Activated CD4-positive, alpha-beta T cell treated with anti-CD3 and anti-CD28 coated beads, Interleukin-2, amount 50 U/mL, for 4 hours (primary cell): ENCODE measurements at regions not wholly inside any gene's neighbourhood (a gene's known extent, or its start where the extent isn't known, plus 50 kb on each side); places are given as distances from the start of the nearest gene placed in this dataset.
"Not testable (repeated sequence)": the region's sequence is repeated elsewhere in the genome, so short reads cannot be mapped to it uniquely, and the experiment has no call there.

Source experiments
- DNase-seq, 2 experiments: peaks; one replicate each; pipeline ENCODE4 v3.0.0-alpha.2; 2020

DNA sequence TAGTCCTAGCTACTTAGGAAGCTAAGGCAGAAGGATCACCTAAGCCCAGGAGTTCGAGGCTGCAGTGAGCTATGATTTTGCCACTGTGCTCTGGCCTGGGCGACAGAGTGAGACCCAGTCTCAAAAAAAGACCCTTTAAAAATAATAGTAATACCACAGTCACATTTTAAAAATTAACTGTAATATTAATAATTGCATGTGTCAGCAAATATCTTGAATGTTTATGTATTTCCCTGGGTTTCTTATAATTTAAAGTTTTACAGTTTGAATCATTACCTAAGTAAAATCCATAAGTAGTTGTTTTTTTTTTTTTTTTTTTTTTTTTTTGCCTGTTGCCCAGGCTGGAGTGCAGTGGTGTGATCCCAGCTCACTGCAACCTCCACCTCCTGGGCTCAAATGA lies 69.2 kb downstream of the LYZL2 start:
- no peak for DNase-seq

DNA sequence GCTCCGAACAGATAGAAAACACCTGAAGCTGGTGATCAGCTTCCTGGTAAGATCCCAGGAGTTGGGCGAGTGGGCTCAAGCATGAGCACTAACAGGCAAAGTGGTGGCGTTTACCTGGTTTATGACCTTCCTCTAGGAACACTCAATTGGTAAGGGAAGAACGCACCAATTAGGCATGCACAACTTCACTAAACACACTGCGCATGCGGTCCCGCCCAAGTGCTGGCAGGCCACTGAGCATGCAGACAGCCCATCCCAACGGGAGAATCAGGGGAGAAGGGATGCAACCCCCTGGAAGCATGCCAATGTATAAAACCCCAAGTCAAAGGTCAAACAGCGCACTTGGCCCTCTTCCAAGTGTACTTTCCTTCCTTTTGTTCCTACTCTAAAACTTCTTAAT lies 70.4 kb downstream of the LYZL2 start:
- no peak for DNase-seq

- no peak for DNase-seq
Measured at GRCh38 chr10:30558411-30558810, 71.1 kb downstream of the LYZL2 start.

DNA sequence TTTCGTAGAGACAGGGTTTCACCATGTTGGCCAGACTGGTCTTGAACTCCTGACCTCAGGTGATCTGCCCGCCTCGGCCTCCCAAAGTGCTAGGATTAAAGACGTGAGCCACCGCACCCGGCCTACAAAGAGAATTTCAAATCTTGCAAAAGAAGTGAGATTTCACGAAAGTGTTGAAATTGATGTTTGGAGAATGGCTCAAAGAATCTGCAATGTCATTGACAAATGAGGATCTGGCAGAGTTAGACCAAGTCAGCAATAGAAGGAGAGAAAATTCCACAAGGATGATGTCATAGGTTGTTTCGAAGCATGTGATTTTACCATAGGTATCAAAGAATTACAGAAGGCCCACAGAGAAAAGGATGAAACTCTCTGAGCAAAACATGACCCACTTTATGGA lies 71.7 kb downstream of the LYZL2 start:
- no peak for DNase-seq

GRCh38 chr10:30556189-30556588 lies 73.4 kb downstream of the LYZL2 start:
- no peak for DNase-seq

DNA sequence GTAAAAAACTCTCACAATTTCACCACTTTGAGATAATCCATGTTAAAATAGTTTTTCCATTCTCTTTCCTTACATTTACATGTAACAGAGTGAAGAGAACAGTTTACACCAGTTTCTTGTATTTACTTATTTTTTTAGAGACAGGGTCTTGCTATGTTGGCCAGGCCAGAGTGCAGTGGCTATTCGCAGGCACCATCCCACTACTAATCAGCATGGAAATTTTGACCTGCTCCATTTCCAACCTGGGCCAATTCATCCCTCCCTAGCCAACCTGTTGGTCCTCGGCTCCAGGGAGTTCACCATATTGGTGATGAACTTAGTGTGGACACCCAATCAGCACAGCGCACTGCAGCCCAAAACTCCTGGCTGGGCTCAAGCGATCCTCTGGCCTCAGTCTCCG lies 74.1 kb downstream of the LYZL2 start:
- no peak for DNase-seq

- DNase-seq = no peak
Measured at GRCh38 chr10:30554440-30554825, 75.1 kb downstream of the LYZL2 start.

DNA sequence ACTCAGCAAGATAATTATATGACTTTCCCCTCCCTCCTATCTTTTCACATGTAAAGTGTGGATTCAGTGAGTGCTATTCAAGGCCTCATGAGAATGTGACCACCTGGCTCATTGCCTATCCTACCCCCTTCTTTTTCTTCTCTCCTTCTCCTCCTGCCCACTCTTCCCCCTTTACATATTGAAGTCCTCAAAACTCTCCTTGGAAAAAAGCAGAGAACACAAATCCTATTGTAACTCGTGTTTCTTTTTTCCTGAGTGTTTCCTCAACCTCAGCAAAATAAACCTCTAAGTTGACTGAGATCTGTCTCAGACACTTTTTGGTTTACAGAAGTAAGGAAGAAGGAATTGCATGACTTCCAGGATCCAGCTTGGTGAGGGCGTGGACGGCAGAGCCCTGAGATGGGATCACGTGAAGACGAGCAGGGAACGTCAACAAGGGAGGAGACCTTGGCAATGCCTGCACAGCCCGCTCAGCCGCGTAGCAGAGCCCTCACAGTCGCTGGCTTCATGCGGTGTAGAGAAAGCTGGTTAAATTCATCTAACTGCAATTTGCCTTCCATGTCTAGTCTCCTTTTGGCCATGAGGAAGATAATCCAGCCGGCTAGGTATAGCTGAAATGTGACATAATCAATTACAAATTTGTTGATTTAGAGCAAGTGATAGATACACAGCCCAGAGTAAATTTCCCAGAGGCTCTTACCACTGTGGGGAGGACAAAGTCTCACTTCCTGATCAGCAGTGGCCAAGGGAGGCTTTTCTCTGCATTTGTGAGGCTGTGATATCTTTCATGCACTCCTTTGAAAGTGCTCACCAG lies 75.7 kb downstream of the LYZL2 start:
- no peak for DNase-seq

DNA sequence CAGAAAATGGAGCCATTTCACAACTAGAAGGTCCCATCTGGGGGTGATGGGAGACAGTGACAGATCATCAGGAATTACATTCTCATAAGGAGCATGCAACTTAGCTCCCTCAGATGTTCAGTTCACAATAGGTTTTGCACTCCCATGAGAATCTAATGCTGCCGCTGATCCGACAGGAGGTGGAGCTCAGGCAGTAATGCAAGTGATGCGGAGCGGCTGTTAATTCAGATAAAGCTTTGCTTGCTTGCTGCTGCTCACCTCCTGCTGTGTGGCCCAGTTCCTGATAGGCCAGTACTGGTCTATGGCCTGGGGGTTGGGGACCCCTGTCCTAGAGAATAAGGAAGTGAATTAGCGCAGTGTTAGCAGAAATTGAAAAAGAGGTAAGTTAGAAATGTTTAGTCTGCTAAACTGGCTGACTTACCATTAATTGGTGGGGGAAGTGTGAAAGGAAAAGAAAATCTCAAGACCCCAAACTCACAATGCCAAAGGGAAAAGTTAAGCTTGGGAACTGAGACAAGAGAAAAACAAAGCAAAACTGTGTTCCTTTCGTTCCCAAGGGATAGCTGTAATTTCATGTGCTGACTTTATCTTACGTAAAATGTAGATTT lies 76.4 kb downstream of the LYZL2 start:
- no peak for DNase-seq

- DNase-seq = no peak
Measured at GRCh38 chr10:30550967-30551815, 78.4 kb downstream of the LYZL2 start.

DNA sequence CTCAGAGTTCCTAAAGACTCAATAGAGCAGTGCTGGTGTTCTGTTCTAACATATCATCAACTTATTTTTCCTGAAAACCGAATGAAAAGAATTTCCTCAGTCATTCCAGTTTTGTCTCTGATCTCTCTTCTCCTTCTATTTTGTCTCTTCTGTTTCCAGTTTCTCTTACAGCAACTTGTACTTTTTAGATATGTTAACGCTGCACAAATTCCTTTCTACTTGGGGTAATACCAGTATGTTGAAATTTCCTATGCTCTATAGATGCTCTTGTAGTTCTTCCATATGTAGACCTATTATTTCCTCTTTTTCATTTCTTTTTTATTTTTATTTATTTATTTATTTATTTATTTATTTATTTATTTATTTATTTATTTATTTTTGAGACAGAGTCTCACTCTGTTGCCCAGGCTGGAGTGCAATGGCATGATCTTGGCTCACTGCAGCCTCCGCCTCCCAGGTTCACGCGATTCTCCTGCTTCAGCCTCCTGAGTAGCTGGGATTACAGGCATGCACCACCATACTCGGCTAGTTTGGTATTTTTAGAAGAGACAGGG lies 80.3 kb downstream of the LYZL2 start:
- not testable (repeated sequence) for DNase-seq

- DNase-seq = no peak
Measured at GRCh38 chr10:30546511-30546910, 83.0 kb downstream of the LYZL2 start.

- no peak for DNase-seq
Measured at GRCh38 chr10:30542895-30543288, 86.7 kb downstream of the LYZL2 start.

DNA sequence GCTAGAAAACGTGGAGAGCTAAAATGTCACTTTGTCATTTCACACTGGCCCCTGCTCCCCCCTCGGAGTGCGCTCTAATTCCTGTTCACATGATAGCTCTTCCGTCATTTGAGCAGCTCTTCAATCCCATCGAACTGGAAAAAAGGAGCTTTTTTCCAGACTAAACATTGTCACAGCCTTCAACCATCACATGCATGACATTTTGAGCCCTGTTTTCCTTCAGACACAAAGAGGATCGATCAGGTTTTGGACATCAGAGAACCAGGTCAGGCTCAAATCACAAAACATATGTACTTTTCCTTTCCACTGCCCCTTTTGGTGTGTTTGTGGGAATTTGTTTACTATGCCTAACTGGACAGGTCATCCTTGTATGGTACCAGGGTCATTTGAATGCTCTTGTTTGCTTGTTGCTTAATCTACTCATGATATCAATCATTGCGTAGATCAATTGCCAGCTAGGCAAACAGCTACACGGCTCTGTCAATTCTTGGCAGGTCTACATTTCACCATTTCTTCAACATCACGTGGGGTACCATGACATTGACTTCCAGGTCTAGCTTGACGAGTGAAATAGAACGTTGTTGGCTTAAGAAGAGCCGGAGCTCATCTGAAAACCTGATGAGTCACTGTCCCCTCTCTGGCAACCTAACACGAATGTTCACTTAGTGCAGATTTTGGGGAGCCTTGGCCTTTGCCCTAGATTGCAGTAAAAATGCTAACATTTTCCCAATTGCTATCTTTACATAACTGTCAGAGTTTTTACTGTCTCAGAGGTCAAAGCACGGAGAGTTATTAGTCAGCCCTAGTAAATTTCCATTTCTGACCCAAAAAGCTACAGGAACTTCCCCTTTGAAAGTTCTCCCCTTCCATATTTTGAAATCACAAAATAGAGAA lies 87.3 kb downstream of the LYZL2 start:
- no peak for DNase-seq

DNA sequence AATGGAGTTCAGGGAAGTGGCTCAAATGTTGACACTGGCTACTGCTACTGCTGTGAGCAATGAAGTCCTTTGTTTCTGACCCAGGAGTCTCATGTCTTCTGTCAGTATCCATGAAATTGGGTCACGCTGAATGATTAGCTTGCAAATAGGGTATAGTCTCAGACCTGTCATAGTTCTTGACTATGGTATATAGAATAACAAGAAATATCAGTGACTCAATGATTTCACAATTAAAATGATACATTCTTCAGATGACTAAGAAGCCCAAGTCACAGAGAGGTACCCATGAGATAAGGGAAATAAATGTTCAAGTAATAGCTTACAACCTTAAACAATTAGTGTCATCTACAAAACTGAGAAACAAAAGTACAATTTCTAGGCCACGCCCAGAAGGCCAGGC lies 89.3 kb downstream of the LYZL2 start:
- no peak for DNase-seq

GRCh38 chr10:30538086-30538485 lies 91.5 kb downstream of the LYZL2 start:
- DNase-seq = no peak

GRCh38 chr10:30537586-30537985 lies 92.0 kb downstream of the LYZL2 start:
- DNase-seq = no peak

GRCh38 chr10:30537158-30537557 lies 92.4 kb downstream of the LYZL2 start:
- DNase-seq = not testable (repeated sequence)

DNA sequence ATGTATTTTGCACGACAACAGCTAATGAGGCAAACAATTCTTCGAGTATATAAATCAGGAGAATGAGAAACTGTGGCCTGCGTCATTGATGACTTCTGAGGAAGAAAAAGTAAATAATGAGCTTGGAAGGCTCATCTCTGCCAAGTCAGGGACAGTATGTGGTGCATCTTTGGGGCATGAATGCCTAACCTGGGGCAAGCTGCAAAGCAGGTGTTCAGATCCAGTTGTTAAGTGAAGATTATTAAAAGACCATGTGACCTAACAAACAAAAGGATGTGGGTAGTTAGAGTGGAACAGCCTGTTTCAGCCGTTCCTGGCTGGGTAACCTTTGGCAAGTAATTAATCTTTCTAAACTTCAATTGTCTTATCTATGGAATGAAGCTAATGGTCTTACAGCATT lies 93.0 kb downstream of the LYZL2 start:
- no peak for DNase-seq

DNA sequence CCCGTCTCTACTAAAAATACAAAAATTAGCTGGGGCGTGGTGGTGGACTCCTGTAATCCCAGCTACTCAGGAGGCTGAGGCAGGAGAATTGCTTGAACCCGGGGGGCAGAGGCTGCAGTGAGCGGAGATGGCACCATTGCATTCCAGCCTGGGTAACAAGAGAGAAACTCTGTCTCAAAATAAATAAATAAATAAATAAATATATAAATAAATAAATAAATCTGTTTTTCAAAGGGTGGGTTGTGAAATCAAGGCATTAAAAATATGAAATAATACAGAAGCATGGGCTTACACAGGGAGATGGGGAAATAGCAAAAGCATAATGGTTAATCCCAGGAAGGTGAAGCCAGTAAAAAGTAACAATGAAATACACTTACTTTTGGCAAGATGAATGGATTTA lies 93.9 kb downstream of the LYZL2 start:
- no peak for DNase-seq

DNA sequence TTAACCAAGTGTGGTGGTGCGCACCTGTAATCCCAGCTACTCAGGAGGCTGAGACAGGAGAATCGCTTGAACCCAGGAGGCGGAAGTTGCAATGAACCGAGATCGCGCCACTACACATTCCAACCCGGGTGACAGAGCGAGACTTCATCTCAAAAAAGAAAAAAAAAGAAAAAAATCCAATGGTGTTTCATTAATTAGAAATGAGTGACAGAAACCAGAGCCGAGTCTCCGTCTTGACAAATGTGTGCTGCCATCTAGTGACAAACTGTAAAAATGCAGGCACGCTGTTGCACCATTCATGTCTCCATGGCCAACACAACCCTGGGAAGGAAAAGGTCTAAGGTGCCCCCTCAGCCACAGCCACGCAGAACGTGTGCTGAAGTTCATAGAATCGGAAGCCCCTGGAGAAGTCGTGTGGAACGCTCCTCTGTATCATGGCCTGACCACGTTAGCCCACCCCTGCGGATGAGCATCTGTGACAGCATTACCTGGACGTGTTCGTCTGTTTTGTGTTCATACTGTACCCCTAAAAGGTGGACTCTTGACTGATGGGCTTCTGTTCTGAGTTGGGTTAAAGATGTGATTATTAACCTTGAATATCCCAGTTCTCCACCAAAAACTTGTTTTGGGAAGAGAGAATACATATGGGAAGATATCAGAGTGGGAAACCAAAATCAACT lies 94.9 kb downstream of the LYZL2 start:
- peak; percentile 66 to 67 for DNase-seq
